ENCODE measurements at regions not wholly inside any gene's neighbourhood (a gene's known extent, or its start where the extent isn't known, plus 50 kb on each side); places are given as distances from the start of the nearest gene placed in this dataset.

- TF ChIP-seq, protein P1, sequence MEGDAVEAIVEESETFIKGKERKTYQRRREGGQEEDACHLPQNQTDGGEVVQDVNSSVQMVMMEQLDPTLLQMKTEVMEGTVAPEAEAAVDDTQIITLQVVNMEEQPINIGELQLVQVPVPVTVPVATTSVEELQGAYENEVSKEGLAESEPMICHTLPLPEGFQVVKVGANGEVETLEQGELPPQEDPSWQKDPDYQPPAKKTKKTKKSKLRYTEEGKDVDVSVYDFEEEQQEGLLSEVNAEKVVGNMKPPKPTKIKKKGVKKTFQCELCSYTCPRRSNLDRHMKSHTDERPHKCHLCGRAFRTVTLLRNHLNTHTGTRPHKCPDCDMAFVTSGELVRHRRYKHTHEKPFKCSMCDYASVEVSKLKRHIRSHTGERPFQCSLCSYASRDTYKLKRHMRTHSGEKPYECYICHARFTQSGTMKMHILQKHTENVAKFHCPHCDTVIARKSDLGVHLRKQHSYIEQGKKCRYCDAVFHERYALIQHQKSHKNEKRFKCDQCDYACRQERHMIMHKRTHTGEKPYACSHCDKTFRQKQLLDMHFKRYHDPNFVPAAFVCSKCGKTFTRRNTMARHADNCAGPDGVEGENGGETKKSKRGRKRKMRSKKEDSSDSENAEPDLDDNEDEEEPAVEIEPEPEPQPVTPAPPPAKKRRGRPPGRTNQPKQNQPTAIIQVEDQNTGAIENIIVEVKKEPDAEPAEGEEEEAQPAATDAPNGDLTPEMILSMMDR (IDR thresholded peaks at IDR 0.05; ENCODE audit: low read length), result no peak
- TF ChIP-seq EZH2 (IDR thresholded peaks at IDR 0.05; ENCODE audit: borderline replicate concordance, low read length), result no peak
Measured at GRCh38 chr18:22836932-22837331, 96.2 kb upstream of the RBBP8 start.
